Activated naive CD4-positive, alpha-beta T cell treated with anti-CD3 and anti-CD28 coated beads for 36 hours (primary cell): ENCODE measurements at regions not wholly inside any gene's neighbourhood (a gene's known extent, or its start where the extent isn't known, plus 50 kb on each side); places are given as distances from the start of the nearest gene placed in this dataset.
"Not testable (repeated sequence)": the region's sequence is repeated elsewhere in the genome, so short reads cannot be mapped to it uniquely, and the experiment has no call there.

Experiments
- CTCF ChIA-PET: fragments of 350-600 bp; sonication (Branson Sonifier 250); formaldehyde crosslinking; loops from one replicate; lab custom pipeline; 2021; ENCODE audit warnings: antibody characterized with exemption; lab: Charles Lee
- DNase-seq: peaks from one replicate; pipeline ENCODE4 v3.0.0-alpha.2; 2020
- H3K27ac Mint-ChIP-seq: one replicate; pipeline ENCODE4 v1.8.0; 2021; ENCODE audit warnings: mild to moderate bottlenecking, mixed read lengths
- H3K27me3 Mint-ChIP-seq: one replicate; pipeline ENCODE4 v1.8.0; 2021; ENCODE audit warnings: low read depth, mixed read lengths
- H3K36me3 Mint-ChIP-seq: one replicate; pipeline ENCODE4 v1.8.0; 2021; ENCODE audit warnings: low read depth, mixed read lengths
- H3K4me1 Mint-ChIP-seq: one replicate; pipeline ENCODE4 v1.8.0; 2021; ENCODE audit warnings: low read depth, mixed read lengths
- H3K4me3 Mint-ChIP-seq: one replicate; pipeline ENCODE4 v1.8.0; 2021; ENCODE audit warnings: mild to moderate bottlenecking, moderate library complexity, mixed read lengths
- H3K9me3 Mint-ChIP-seq: one replicate; pipeline ENCODE4 v1.8.0; 2021; ENCODE audit warnings: mixed read lengths
- intact Hi-C: fragments of 100-400 bp; cut with micrococcal nuclease; formaldehyde crosslinking; loops from one replicate; pipeline ENCODE4 v1.15.1; 2023

DNA sequence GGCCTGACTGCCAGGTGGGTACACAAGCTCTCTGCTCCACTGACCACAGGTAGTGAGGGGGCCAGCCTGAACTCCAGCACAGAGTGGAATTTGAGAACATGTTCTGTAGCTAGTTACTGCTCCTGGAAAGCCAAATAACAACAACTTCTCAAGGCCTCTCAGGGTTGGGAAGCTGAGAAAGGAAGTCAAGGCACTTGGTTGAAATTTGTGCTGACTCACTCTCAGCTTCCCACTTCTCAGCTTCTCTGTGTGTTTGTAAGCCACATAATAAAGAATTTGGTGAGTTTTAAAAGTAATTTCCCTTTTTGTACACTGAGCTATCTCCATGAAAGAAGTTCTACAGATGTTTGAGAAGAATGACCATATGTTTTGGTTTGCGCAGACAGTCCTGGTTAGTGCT lies 234.9 kb downstream of the KTN1 start:
- Mint-ChIP-seq H3K4me1 (peaks cover 5% of the 10 kb centered on the region), H3K27ac (no peak overlapping the region), H3K36me3 (no peaks in the 10 kb centered on the region), H3K9me3 (peaks cover 6% of the 10 kb centered on the region), H3K27me3 (peaks cover 3% of the 10 kb centered on the region), H3K4me3 (no peak overlapping the region)
- CTCF ChIA-PET = interaction anchor here (0.7 to 0.9 kb wide), 2 partner anchors 197 to 369 kb away, joined by 3 read pairs; no protein-coding TSS in a partner anchor
- DNase-seq = no peak
- intact Hi-C loops = loop anchor here (5.0 kb wide), 1 partner anchor 83 kb away; no protein-coding TSS in a partner anchor

DNA sequence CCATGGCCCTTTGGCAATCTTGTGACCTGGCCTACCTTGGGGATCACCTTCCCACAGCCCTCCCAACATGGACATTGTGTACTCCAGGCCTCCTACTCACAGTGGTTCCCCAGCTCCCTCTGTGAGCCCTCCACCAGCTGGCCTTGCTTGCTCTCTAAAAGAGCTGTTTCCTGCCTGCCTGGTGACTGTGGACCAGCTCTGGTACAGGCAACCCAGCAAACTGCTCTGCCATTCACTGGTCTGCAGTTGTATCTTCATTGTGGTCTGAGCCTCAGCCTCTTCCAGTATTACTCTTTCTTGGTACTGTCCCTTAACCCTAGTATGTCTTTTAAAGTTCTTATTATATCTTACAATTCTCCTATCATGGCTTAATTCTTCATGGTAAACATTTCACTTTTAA lies 236.2 kb downstream of the KTN1 start:
- no peak for DNase-seq
- H3K27me3 Mint-ChIP-seq = peaks cover 3% of the 10 kb centered on the region
- H3K36me3 Mint-ChIP-seq = no peaks in the 10 kb centered on the region
- H3K27ac Mint-ChIP-seq = no peak overlapping the region
- H3K9me3 Mint-ChIP-seq = peaks cover 2% of the 10 kb centered on the region
- CTCF ChIA-PET = no interaction called here
- peaks cover 5% of the 10 kb centered on the region for H3K4me1 Mint-ChIP-seq
- intact Hi-C loops = loop anchor here (5.0 kb wide), 1 partner anchor 84 kb away; no protein-coding TSS in a partner anchor
- H3K4me3 Mint-ChIP-seq = no peak overlapping the region

DNA sequence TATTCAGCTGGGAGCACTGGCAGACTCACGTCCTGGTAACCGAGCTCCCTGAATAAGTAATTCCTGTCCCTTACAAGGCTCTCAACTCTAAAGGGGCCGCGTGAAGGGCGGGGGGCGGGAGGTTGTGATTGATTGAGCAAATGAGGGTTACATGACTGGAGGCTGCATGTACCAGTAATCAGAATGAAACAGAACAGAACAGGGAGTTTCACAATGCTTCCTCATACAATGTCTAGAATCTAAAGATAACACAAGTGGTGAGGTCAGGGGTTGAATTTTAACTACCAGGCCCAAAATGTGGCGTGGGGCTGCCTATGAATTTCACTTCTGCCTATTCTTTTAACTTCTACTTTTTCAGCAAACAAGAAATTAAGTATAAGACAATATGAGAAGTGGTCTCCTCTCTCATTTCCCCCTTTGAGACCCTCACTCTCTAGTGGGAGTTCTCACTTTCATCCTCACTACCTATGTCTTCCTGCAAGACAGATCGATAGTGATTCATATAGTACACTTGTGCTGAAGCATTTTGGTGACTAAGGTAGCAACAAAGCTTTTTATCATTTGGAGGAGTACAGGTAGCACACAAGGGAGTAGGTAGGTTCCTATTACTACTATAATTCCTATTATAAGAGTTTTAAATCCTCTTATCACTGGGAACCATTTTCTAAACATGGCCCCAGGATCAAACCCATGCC lies 239.8 kb downstream of the KTN1 start:
- CTCF ChIA-PET = interaction anchor here (0.6 kb wide), 1 partner anchor 628 kb away, joined by 4 read pairs; no protein-coding TSS in a partner anchor
- H3K4me3 Mint-ChIP-seq = no peak overlapping the region
- no peak overlapping the region for H3K27ac Mint-ChIP-seq
- H3K27me3 Mint-ChIP-seq = peaks cover 2% of the 10 kb centered on the region
- H3K36me3 Mint-ChIP-seq = no peaks in the 10 kb centered on the region
- no peaks in the 10 kb centered on the region for H3K4me1 Mint-ChIP-seq
- intact Hi-C loops = loop anchor here (5.0 kb wide), 1 partner anchor 87 kb away; no protein-coding TSS in a partner anchor
- DNase-seq = no peak
- H3K9me3 Mint-ChIP-seq = peaks cover 3% of the 10 kb centered on the region

DNA sequence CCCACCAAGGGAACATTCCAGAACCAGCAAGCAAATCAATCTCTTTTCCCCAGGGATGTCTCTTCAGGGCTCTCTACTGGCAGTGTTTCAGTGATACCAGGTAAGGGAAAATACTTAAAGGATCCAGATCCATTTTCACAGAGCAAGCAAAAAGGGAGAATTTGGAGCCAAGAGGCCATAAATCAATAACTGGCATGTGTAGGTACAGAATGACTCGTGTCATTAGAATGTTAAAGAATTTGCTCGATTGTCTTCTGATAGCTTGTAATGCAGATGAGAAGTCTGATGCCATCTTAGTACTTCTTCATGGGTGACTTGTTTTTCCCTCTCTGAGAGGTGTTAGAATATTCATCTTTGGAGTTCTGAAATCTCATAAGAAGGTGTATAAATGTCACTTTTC lies 242.9 kb downstream of the KTN1 start:
- CTCF ChIA-PET = no interaction called here
- peaks cover 3% of the 10 kb centered on the region for H3K9me3 Mint-ChIP-seq

DNA sequence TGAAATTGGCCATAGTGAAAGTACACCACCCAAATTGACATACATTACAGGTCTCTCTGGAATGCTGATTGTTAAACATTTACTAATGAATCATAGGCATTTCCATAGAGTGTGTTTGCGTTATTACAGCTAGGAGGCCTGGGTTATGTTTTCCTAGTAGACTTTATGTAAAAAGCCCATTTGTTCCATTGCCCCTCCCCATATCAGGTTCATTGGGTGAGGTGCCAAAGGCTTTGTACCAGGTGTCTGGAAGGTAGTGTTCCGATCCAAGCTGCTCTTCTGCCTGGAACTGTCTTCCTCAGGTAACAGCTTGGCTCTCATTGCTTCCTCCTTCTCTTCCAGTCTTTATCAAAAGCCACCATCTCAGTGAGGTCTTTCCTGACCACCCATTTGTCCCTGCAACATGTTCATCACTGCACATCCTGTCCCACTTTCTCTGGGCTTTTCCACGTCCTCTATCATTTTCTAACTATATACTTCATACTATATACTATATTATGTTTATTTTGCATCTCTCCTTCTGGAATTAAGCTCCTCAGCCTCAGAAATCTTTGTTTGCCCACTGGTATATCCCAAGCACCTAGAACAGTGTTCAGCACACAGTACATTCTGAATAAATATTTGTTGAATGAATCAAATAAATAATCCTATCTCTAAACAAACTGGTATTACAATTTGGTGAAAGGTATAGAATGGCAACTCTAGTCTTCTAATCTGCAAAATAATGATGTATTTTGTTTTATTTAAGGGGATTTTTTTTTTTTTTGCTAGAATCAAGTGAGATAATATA lies 252.3 kb downstream of the KTN1 start:
- CTCF ChIA-PET = no interaction called here

More for the DNA sequence above, 242.9 kb downstream of the KTN1 start:
- intact Hi-C loops = no loop called here
- Mint-ChIP-seq H3K36me3 (no peaks in the 10 kb centered on the region), H3K4me1 (no peaks in the 10 kb centered on the region), H3K27me3 (peaks cover 7% of the 10 kb centered on the region), H3K4me3 (no peak overlapping the region), H3K27ac (no peak overlapping the region)
- no peak for DNase-seq

DNA sequence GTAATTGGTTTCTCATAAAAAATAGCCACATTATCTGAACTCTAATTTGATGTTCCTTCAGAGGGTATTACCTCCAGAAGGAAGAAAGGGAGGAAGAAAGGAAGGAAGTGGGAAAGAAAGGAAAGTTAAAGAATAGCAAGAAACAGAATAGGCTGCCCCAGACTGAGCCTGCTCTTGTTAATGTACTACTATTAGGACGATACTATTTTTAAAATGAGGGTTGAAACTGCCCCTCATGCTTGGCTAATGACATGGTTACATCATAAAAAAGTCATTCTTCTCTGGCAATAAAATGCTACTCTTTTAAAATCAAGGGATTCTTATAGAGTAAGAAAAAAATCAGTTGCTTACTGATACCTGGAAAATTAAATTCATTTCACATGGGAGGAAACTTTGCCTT lies 253.0 kb downstream of the KTN1 start:
- H3K9me3 Mint-ChIP-seq = no peaks in the 10 kb centered on the region
- no peak for DNase-seq
- CTCF ChIA-PET = no interaction called here

More for the DNA sequence above, 252.3 kb downstream of the KTN1 start:
- intact Hi-C loops = no loop called here
- Mint-ChIP-seq H3K27ac (no peak overlapping the region), H3K27me3 (no peaks in the 10 kb centered on the region), H3K36me3 (no peaks in the 10 kb centered on the region), H3K4me3 (no peak overlapping the region), H3K4me1 (no peaks in the 10 kb centered on the region), H3K9me3 (no peaks in the 10 kb centered on the region)
- no peak for DNase-seq

DNA sequence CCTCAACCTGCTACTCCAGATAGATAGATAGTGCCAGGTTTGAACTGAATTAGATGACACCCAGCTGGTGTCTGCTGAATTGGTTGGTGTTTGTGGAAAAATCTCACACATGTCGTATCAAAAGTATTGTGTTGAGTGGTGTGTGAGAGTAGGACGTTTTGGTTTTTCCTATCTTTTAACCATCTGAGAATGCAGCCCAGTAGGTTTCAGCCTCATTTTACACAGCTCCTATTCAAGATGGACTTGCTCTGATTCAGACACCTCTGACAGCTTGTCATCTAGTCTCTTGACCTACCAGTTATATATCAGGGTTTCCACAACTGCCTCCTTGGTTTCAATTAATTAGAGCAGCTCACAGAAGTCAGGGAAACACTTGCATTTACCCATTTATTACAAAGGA lies 254.4 kb downstream of the KTN1 start:
- H3K27me3 Mint-ChIP-seq = no peaks in the 10 kb centered on the region
- H3K4me1 Mint-ChIP-seq = no peaks in the 10 kb centered on the region
- no peaks in the 10 kb centered on the region for H3K9me3 Mint-ChIP-seq
- no peak overlapping the region for H3K4me3 Mint-ChIP-seq
- no peak for DNase-seq
- no peaks in the 10 kb centered on the region for H3K36me3 Mint-ChIP-seq
- no peak overlapping the region for H3K27ac Mint-ChIP-seq
- CTCF ChIA-PET = no interaction called here
- intact Hi-C loops = no loop called here

More for the DNA sequence above, 253.0 kb downstream of the KTN1 start:
- intact Hi-C loops = no loop called here
- no peaks in the 10 kb centered on the region for H3K4me1 Mint-ChIP-seq
- no peak overlapping the region for H3K27ac Mint-ChIP-seq
- H3K27me3 Mint-ChIP-seq = no peaks in the 10 kb centered on the region
- no peaks in the 10 kb centered on the region for H3K36me3 Mint-ChIP-seq
- no peak overlapping the region for H3K4me3 Mint-ChIP-seq

DNA sequence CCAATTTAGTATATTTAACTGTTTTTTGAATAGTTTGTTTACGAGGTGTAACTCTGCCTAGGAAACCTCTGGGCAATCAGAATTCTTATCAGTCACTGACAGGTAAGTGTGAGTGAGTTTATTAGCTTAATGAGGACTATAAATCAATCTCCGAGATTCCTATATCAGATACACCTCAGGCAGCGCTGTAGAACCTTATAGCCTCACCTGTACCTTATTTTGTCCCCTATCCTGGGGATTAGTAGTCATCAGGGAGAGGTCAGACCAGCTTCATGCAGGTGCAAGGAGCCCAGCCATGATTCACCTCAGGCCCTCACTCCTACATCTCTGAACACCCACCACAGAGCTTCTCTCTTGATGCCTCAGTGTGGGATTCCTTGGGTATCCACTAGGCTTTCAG lies 256.0 kb downstream of the KTN1 start:
- CTCF ChIA-PET = no interaction called here
- no peak overlapping the region for H3K27ac Mint-ChIP-seq
- H3K36me3 Mint-ChIP-seq = no peaks in the 10 kb centered on the region
- no peak for DNase-seq
- intact Hi-C loops = no loop called here
- H3K27me3 Mint-ChIP-seq = no peaks in the 10 kb centered on the region
- no peaks in the 10 kb centered on the region for H3K9me3 Mint-ChIP-seq
- no peaks in the 10 kb centered on the region for H3K4me1 Mint-ChIP-seq
- H3K4me3 Mint-ChIP-seq = no peak overlapping the region

DNA sequence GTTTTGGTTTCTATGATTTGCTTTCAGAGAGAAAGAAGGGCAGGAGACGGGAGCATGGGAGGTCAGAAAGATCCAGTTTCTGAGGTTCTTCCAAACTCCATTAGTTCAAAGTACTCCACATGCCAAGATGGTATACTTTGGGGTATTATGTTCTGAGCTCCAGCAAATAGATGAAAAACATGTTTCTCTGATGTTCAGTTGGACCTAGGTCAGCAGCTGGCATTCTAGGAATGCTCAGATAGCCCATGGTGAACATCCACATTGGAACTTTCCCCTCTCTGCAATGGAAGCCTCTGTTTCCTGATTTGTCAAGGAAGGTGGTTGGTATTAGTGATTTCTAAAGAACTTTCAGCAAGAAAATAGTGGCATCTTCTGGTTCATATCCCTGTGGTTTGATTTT lies 257.5 kb downstream of the KTN1 start:
- H3K27ac Mint-ChIP-seq = no peak overlapping the region
- H3K27me3 Mint-ChIP-seq = no peaks in the 10 kb centered on the region
- CTCF ChIA-PET = interaction anchor here (0.6 kb wide), 1 partner anchor 51 kb away, joined by 3 read pairs; no protein-coding TSS in a partner anchor
- no peak for DNase-seq
- no peaks in the 10 kb centered on the region for H3K4me1 Mint-ChIP-seq
- intact Hi-C loops = no loop called here
- H3K9me3 Mint-ChIP-seq = no peaks in the 10 kb centered on the region
- no peak overlapping the region for H3K4me3 Mint-ChIP-seq
- H3K36me3 Mint-ChIP-seq = no peaks in the 10 kb centered on the region

DNA sequence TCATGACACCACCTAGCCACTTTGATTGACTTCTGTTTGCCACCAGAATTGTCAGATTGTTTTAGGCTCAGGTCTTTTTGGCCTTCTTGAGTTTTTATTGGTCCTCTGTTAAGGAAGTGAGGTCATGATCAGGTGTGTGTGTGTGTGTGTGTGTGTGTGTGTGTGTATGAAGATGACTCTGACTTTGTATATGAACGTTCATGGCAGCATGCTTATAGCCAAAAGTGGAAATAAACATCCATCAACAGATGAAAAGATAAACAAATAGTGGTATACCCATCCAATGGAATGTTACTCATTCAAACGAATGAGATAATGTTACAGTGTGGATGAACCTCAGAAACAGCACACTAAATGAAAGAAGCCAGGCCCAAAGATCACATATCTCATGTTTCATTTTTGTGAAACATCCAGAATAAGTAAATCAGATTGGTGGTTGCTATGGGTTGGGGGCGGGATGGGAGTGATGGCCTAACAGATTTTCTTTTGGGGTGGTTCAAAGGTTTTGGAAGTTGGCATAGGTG lies 258.6 kb downstream of the KTN1 start:
- Mint-ChIP-seq H3K4me3 (no peak overlapping the region), H3K27me3 (no peaks in the 10 kb centered on the region), H3K27ac (no peak overlapping the region), H3K9me3 (no peaks in the 10 kb centered on the region), H3K4me1 (no peaks in the 10 kb centered on the region), H3K36me3 (no peaks in the 10 kb centered on the region)
- DNase-seq = no peak
- intact Hi-C loops = no loop called here
- CTCF ChIA-PET = no interaction called here

DNA sequence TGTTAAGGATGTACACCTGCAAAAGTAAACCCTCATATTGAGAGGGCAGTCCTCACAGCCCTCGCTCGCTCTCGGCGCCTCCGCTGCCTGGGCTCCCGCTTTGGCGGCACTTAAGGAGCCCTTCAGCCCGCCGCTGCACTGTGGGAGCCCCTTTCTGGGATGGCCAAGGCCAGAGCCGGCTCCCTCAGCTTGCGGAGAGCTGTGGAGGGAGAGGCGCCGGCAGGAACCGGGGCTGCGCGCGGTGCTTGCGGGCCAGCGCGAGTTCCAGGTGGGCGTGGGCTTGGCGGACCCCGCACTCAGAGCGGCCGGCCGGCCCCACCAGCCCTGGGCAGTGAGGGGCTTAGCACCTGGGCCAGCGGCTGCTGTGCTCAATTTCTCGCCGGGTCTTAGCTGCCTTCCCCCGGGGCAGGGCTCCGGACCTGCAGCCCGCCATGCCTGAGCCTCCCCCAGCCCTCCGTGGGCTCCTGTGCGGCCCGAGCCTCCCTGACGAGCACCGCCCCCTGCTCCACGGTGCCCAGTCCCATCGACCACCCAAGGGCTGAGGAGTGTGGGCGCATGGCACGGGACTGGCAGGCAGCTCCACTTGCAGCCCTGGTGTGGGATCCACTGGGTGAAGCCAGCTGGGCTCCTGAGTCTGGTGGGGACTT lies 259.4 kb downstream of the KTN1 start:
- H3K27me3 Mint-ChIP-seq, H3K27ac Mint-ChIP-seq, intact Hi-C loops, H3K9me3 Mint-ChIP-seq, DNase-seq, H3K36me3 Mint-ChIP-seq, H3K4me3 Mint-ChIP-seq, H3K4me1 Mint-ChIP-seq, CTCF ChIA-PET: not testable (repeated sequence)

DNA sequence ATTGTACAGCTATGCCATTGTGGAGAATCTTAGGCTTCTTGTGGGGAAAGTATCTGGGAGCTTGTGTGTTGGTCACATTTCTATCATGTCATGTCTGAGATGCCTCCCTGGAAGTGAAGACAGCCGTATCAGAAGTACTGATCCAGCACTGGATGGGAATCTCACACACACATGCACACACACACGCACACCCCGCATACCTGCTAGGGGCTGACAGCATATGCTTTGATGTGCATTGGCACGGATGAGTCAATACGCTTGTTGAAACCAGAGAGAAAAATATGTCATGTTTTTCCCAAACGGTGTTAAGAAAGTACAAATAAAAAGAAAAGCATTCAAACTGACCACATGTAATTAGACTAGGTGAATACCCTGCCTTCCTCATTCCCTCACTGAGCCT lies 260.8 kb downstream of the KTN1 start:
- Mint-ChIP-seq H3K4me3 (no peak overlapping the region), H3K36me3 (no peaks in the 10 kb centered on the region), H3K4me1 (no peaks in the 10 kb centered on the region), H3K27me3 (no peaks in the 10 kb centered on the region), H3K27ac (no peak overlapping the region), H3K9me3 (no peaks in the 10 kb centered on the region)
- intact Hi-C loops = loop anchor here (10.0 kb wide), 1 partner anchor 584 kb away; no protein-coding TSS in a partner anchor
- CTCF ChIA-PET = no interaction called here
- no peak for DNase-seq
